ENCODE measurements at regions not wholly inside any gene's neighbourhood (a gene's known extent, or its start where the extent isn't known, plus 50 kb on each side); places are given as distances from the start of the nearest gene placed in this dataset.

DNA sequence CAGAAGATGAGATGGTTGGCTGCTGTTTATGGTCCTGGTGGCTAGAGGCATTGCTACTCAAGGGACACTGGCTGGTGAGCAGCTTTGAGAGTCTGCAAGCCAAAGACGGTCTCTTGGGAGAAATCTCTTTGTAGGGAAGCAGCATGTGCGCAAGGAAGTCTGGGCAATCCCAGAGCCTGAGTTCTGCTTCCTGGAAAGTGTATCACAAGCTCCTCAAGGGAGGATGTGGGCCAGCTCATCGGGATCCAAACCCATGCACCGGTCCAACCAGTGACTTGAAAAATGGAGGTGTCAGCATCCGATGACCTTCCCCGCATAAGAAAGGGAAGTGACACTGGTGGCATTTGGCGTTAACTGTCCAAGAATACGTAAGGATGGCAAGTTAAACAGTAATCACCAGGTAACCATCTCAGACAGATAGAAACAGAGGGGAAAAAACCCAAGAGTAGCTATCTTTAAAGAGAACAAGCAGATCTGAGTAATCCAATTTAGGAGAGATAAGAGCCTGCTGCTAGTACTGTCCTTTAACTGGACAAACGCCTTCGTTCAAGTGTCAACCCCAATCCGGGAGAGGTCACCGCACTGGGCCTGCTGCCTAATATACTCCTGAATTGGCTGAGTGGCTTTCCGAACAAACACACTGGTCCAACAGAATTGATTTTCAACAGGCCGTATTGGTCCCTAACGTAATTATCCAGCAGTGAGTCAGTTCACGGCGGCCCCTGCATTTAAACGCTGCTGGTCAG is 303.0 kb upstream of the ZFHX3 start:
- DNase-seq (ENCODE audit: low spot score): no peak

- no peak for DNase-seq (ENCODE audit: low spot score)
These were observed 299.8 kb upstream of the ZFHX3 start for GRCh38 chr16:73347500-73348375.

DNA sequence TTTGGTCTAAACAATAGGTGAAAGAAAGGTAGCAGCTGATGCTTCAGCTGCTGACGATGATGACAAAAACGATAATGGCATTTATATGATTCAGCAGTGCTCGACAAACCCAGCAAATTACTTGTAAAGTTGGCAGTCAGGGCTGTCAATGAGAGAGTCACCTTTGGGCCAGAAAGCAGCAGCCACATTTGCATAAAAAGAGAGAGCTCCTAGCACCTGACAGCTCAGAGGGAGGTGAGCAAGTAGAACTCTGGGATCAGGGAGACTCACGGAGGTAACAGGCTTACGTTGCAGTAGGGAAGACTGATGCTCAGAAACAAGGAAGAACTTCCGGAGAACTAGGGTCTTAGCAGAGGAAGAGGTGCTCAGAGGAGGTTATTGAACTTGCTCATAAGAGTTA is 291.9 kb upstream of the ZFHX3 start:
- no peak for DNase-seq (ENCODE audit: low spot score)

DNA sequence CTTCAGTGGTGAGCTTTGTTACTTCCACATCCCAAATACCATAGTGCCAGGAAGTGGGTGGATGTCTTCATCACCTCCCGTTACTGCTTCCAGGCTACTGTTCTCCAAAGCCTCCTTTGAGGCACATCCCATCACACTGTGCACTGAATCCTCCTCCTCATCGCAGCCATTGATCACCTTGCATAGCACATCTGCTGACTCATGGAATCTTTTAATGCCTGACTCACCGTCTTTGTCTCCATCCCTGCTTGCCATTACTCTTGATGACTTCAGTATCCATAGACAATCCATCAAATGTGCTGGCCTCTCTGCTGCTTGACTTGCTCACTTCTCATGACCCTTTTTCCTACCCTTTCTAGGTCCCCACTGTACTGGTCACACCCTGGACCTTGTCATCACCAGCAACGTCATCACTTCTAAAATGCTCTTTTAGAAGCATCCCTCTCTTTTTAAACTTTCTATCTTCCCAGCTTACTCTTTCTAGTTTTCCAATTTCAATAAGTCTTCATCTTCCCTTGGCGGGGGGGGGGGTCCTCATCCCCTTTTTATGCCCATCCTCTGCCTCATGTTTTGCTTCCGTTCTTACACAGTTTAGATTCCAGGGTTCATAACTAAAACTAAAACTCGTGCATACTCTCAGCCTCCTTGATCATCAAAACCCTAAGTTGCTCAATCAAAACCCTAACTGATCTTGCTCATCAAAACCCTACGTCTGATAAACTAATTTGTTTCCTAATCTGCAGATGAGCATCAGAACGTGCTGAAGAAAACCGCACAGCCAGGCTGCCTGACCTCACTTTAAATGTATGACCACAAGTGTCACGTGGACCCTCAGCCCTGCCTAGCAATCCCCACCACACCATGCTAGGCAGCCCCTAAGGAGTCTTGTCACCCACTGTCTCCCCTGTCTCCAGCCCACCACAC is 289.7 kb upstream of the ZFHX3 start:
- DNase-seq (ENCODE audit: low spot score): no peak

DNA sequence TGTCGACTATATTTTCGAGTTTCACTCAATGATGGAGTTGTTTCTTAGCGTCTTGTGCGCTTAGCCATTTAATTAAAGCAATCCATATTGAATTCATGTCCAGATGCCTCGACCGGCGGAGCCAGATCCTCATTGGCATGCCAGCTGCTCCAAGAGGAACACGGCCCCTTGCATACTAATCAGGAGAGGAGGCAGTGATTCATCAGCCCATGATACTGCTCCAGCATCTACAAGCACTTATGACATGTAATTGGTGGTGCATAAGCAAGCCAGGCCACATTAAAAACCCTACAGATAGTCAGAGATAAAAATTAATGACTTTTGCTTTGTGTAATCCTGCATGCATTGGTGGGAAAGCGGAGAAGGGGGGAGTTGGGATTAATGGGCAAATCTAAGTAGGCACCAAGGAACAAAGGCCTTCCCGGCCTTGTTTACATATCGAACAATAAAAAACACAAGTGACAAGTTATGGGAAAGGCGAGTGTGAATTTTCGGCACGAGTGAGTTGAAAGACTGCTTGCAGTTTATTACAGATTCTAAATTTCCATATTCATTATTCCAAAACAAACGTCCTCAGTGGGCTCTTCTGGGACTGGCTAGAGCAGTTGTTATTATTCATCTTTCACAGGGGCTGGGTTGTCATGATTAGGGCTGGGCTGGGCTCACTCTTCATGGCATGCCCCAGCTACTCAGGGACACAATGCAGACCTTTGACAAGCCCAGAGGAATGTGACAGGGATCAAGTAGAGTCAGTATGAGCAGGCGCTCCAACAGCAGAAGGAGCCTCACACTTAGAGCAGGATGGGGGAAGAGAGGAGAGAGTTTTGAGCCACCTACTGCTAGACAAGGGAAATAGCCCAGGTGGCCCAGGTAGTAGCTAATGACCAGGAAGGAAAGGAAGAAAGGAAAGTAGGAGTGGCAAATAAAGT is 281.7 kb upstream of the ZFHX3 start:
- no peak for DNase-seq (ENCODE audit: low spot score)

- no peak for DNase-seq (ENCODE audit: low spot score)
These were observed 279.0 kb upstream of the ZFHX3 start for GRCh38 chr16:73326770-73327470.

DNA sequence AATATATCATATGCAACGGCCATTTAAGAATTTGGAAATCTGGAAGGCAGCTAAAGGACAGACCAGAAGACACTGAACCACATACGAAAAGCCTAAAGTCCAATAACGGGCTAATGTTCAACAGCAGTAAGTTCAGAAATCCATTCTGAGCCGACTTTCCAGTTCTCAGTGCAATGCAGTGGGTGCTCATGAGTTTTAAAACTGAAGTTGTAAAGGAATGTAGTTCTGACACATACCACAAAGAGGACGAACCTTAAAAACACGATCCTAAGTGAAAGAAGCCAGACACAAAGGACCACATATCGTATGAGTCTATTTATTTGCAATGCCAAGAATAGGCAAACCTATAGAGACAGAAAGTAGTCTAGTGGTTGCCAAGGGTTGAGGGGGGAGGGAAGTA is 278.3 kb upstream of the ZFHX3 start:
- DNase-seq (ENCODE audit: low spot score): no peak

DNA sequence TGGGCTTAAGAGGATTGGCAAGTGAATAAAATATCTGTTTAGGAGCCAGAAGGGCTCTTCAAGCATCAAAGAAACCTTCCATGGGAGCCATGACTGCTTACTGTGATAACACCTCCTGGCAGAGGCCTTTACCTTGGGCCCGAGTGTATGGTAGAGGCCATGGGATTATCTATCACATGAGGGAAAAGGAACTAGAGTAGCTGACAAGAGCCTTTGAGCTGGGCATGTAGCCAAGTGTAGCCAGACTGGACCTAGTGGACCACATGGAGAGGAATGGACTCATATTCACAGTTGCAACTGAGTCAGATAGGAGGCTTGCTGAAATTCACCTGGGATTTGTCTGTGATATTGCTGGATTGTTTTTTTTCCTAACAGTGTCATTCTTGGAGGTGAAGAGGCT is 276.0 kb upstream of the ZFHX3 start:
- no peak for DNase-seq (ENCODE audit: low spot score)

GRCh38 chr16:73322856-73323255 is 274.9 kb upstream of the ZFHX3 start:
- DNase-seq (ENCODE audit: low spot score): no peak

GRCh38 chr16:73321853-73322252 is 273.9 kb upstream of the ZFHX3 start:
- DNase-seq (ENCODE audit: low spot score): no peak

DNA sequence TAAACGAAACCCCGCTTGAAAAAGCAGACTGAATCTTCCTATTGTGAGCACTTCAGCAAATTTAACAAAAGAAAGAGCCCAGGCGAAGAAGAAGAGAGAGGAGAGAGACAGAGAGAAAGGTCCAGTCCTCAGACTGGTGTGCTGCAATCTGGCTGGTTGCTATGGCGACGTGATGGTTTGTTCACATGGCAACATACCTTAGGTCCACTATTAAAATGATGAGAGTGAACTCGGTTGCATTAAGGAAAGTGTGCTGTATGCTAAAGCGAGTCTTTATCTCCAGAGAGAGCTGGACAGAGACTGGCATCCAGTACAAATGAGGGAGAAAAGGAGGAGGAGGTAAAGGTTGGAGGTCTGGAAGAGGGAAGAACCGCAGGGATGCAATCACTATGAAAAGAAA is 271.8 kb upstream of the ZFHX3 start:
- DNase-seq (ENCODE audit: low spot score): no peak

- no peak for DNase-seq (ENCODE audit: low spot score)
These were observed 271.3 kb upstream of the ZFHX3 start for GRCh38 chr16:73319261-73319660.

DNA sequence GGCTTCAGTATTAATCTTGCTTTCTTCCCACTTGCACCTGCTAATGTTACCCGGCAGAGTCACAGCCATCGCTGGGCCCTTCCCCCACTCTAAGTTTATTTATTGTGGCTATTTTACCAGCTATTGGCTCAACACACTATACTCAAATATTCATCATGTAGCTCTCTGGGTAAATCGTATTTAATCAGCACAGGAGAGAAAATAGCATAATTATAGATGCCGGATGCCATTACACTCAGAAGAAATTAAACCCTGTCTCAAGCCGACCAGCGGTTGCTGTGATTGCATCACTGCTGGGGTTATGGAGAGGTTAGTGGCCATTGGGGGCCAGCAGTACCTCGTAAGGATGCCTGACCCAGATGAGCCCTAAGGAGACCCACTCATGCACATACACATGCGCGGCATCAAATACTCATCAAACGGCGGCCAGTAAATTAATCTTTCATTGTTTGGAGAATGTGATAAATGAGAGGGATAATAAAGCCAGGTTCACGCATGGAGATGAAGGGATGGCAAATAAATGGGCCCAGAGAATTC is 269.5 kb upstream of the ZFHX3 start:
- no peak for DNase-seq (ENCODE audit: low spot score)

- DNase-seq (ENCODE audit: low spot score): no peak
These were observed 267.7 kb upstream of the ZFHX3 start for GRCh38 chr16:73315645-73316044.

- no peak for DNase-seq (ENCODE audit: low spot score)
These were observed 266.0 kb upstream of the ZFHX3 start for GRCh38 chr16:73313950-73314349.

- no peak for DNase-seq (ENCODE audit: low spot score)
These were observed 264.2 kb upstream of the ZFHX3 start for GRCh38 chr16:73311857-73312723.

- no peak for DNase-seq (ENCODE audit: low spot score)
These were observed 260.8 kb upstream of the ZFHX3 start for GRCh38 chr16:73308771-73309170.

- DNase-seq (ENCODE audit: low spot score): no peak
These were observed 259.0 kb upstream of the ZFHX3 start for GRCh38 chr16:73306901-73307413.
